PFSK-1 (cell line): ENCODE measurements at regions not wholly inside any gene's neighbourhood (a gene's known extent, or its start where the extent isn't known, plus 50 kb on each side); places are given as distances from the start of the nearest gene placed in this dataset.

Experiments used
- FOXP2 ChIP-seq: optimal IDR thresholded peaks from 2 replicates; pipeline ENCODE3; 2011; ENCODE audit warnings: borderline replicate concordance, control low read depth, inconsistent platforms; ENCODE audit not compliant: insufficient read depth; ENCODE audit errors: extremely low read length, extremely low read depth
- POLR2AphosphoS5 ChIP-seq: IDR thresholded peaks from 2 replicates; pipeline ENCODE4 v1.6.1; 2012; ENCODE audit warnings: low read depth, mild to moderate bottlenecking, control low read depth, low read length, moderate library complexity
- SIN3A ChIP-seq: IDR thresholded peaks from 2 replicates; pipeline ENCODE4 v1.6.1; 2012; ENCODE audit warnings: mild to moderate bottlenecking, low read length, moderate library complexity, borderline replicate concordance; ENCODE audit not compliant: insufficient read depth
- TAF1 ChIP-seq: IDR thresholded peaks from 2 replicates; pipeline ENCODE4 v1.6.1; 2012; ENCODE audit warnings: low read length, control low read depth, borderline replicate concordance; ENCODE audit not compliant: insufficient read depth
- TF ChIP-seq, protein P1 (sequence below), 2 experiments: IDR thresholded peaks; 2 replicates each; pipeline versions ENCODE4 v1.6.1 to v1.8.0; 2011 to 2012; ENCODE audit warnings: low read depth in 2 of 2, low read length in 2 of 2, control low read depth in 1 of 2, inconsistent platforms in 1 of 2, mild to moderate bottlenecking in 1 of 2, moderate library complexity in 1 of 2; ENCODE audit not compliant: insufficient read depth in 1 of 2

DNA sequence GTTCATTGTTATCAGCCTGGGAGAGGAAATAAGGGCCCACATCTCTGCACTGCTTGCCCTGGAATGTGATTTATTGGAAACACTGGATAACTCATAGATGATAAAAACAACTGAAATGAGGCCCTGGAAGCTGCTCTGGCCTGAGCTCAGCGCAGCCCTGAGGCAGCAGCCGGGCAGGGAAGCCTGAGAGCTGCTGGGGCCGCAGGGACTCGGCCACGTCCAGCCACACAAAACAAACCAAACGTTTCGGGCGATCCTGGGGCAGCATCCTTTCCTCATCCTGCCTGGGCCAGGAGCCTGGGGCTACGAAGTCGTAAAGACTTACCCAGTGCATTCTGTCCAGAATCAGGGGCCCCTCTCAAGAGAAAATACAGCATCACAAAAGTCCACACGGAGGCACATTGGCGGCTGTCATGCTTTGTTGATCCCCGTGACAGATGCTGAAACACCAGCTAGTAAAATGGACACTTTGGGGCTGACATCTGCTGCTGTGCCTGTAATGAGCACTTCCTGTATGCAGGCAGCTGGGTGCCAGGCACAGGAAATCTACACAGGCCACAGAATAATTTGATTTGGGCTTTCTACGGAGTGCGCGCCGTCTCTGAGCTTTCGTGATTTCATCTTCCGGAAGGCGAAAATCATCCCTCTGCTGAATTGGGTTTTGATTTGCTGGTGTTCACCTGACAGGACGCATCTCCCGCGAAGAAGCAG, 250.6 kb downstream of the EIPR1 start:
- TF ChIP-seq, protein P1, sequence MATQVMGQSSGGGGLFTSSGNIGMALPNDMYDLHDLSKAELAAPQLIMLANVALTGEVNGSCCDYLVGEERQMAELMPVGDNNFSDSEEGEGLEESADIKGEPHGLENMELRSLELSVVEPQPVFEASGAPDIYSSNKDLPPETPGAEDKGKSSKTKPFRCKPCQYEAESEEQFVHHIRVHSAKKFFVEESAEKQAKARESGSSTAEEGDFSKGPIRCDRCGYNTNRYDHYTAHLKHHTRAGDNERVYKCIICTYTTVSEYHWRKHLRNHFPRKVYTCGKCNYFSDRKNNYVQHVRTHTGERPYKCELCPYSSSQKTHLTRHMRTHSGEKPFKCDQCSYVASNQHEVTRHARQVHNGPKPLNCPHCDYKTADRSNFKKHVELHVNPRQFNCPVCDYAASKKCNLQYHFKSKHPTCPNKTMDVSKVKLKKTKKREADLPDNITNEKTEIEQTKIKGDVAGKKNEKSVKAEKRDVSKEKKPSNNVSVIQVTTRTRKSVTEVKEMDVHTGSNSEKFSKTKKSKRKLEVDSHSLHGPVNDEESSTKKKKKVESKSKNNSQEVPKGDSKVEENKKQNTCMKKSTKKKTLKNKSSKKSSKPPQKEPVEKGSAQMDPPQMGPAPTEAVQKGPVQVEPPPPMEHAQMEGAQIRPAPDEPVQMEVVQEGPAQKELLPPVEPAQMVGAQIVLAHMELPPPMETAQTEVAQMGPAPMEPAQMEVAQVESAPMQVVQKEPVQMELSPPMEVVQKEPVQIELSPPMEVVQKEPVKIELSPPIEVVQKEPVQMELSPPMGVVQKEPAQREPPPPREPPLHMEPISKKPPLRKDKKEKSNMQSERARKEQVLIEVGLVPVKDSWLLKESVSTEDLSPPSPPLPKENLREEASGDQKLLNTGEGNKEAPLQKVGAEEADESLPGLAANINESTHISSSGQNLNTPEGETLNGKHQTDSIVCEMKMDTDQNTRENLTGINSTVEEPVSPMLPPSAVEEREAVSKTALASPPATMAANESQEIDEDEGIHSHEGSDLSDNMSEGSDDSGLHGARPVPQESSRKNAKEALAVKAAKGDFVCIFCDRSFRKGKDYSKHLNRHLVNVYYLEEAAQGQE (IDR thresholded peaks at IDR 0.05; ENCODE audit: insufficient read depth in 1 of 2, low read depth in 2 of 2, low read length in 2 of 2) = no peak
- TF ChIP-seq TAF1 (no peak), POLR2AphosphoS5 (no peak), SIN3A (peak; percentile 52; the same call in 1 of the 2 replicates), FOXP2 (no peak)
